GM04504 (cell line): ENCODE measurements at regions not wholly inside any gene's neighbourhood (a gene's known extent, or its start where the extent isn't known, plus 50 kb on each side); places are given as distances from the start of the nearest gene placed in this dataset.

ENCODE experiments used
- DNase-seq: peaks from one replicate; pipeline ENCODE4 v3.0.0-alpha.2; 2012; ENCODE audit warnings: low read depth

DNA sequence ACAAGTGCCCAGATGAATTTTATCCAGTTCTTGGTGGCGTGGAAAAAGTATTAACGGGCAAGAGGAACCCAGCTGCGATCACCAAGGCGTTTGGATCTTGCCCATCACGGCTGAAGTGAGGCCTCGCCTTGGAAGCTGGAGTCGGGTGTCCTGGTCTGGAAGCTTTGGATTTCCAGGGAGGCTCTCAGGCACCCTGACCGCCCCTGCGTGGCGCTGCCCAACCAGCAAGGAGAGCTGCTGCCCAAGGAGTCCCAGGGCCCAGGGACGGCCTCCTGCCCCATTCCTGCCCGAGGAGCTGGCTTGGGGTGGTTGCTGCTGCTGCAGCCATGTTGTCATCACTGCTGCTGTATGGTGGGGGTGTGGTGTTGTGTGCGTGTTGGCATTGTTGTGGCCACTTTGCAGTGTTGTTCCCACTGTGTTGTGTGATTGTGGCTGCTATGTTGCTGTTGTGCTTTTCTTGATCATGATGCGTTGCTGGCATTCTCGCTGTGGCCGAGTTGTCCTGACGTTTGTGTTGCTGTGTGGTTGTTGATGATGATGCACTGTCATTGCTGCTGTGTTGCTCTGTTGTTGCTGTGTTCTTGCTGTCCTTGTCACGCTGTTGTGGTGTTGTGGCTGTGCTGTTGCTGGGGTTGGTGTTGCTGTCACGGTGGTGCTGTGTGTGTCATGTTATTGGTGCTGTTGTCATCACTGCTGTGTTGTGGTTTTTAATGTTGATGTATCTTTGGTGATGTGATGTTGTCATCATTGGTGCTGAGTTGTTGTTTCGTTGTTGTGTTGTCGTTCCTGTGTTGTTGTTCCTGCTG, 318.8 kb downstream of the C16orf95 start:
- no peak for DNase-seq

GRCh38 chr16:87000001-87000400, 317.2 kb downstream of the C16orf95 start:
- no peak for DNase-seq

DNA sequence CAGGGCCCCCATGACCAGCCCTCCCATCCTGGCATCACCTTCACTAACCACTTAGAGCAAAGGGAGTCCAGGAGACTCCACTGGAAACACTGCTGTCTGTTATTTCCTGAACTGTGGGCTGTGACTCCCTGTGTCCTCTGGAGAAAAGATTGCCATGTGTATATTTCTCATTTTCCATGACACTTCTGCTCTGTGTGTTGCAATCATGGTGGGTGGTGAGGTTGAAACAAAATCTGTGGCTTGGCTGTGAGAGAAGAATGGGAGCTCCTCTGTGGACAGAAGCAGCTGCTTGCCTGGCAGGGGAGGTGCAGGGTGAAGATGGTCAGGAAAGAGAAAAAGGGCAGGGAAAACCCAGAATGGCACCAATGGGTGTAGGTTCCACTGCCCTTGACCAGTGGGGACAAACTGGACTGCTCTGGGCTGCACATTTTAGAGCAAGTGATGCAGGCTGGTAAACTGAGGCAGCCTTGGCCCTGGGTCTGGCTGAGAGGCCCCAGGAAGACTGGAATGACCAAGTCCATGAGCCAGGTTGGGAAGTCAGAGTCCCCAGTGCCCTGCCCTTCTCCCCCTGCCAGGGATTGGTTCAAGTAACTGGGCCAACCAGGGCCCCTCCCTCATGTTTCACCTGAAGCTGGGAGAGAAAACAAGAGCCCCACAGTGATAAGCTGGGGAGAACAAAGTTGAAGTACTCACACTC, 314.3 kb downstream of the C16orf95 start:
- no peak for DNase-seq

DNA sequence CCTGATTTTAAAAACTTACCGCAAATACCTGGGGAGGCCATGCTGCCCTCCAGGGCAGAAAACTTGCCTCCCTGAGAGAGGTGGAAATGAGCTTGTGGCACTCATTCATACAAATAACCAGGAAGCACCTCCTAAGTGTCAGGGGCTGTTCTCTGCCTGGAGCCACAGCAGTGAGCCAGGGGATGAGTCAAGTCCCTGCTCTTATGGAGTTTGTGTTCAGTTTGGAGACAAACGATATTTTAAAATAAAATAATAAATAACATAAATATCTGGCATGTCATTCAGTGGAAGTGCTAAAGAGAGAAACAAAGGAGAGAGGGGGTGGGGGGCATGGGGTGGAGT, 313.8 kb downstream of the C16orf95 start:
- DNase-seq: no peak

DNA sequence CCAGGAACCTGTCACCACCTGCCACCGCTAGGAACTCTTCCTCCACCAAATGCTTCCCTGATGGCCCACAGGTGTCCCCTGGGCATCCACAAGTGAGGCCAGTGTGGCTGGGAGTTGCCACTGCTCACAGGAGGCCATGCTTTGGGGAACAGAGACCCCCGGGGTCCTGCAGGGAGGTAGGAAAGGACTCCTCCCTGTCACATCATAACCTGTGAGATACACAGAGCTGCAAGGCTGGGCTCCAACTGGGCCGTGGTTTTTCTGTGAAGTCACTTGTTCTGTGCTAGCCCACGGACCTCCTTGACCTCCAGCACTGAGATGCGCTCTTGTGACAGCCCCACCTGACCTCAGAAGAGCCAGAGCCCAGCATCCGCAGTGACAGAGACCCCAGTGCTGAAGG, 311.2 kb downstream of the C16orf95 start:
- DNase-seq: no peak

GRCh38 chr16:87006789-87007745, 310.1 kb downstream of the C16orf95 start:
- no peak for DNase-seq

- DNase-seq: no peak
These were observed 309.3 kb downstream of the C16orf95 start for GRCh38 chr16:87007907-87008306.

DNA sequence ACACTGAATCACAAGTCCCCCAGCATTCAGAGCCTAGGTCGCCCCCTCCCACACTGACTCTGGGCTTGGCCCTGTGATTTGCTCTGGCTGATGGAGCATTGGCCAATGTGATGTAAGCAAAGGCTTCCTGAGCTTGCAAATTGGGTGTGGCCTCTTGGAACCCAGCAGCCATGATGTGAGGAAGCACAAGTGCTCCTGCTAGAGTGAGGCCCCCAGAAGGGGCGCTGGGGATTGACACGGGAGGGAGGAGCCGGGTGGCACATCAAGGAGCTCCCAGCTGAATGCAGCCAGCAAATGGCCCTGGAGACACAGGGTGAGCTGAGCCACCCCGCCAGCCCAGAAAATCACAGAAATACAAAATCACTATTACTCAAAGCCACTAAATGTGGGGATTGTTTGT, 308.5 kb downstream of the C16orf95 start:
- no peak for DNase-seq

GRCh38 chr16:87012954-87013938, 303.9 kb downstream of the C16orf95 start:
- no peak for DNase-seq

DNA sequence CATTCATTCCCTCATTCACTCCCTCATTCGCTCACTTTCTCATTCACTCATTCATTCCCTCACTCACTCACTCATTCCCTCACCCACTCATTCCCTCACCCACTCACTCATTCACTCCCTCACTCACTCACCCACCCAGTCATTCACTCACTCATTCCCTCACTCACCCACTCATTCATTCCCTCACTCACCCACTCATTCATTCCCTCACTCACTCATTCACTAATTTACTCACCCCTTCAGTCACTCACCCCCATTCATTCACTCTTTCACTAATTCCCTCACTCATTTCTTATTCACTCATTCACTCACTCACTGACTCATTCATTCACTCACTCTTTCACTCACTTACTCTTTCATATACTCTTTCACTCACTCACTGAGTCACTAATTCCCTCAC, 303.1 kb downstream of the C16orf95 start:
- DNase-seq: no peak

DNA sequence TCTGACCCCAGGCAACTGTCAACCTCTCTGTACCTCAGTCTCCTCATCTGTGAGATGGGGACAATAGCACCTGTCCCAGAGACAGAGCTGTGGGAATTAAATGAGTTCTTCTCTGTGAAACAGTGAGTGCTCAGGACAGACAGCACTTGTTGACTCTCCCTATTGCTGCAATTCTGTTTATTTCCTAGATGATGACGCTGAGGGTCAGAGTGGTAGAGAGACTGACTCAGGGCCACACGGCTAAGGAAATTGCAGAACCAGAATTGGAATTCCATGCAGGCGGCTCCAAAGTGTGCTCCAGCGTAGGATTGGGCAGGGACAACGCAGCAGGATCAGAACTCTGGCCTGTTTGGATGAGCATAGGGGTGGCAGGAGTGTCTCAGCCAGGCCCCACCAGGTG, 302.2 kb downstream of the C16orf95 start:
- no peak for DNase-seq

DNA sequence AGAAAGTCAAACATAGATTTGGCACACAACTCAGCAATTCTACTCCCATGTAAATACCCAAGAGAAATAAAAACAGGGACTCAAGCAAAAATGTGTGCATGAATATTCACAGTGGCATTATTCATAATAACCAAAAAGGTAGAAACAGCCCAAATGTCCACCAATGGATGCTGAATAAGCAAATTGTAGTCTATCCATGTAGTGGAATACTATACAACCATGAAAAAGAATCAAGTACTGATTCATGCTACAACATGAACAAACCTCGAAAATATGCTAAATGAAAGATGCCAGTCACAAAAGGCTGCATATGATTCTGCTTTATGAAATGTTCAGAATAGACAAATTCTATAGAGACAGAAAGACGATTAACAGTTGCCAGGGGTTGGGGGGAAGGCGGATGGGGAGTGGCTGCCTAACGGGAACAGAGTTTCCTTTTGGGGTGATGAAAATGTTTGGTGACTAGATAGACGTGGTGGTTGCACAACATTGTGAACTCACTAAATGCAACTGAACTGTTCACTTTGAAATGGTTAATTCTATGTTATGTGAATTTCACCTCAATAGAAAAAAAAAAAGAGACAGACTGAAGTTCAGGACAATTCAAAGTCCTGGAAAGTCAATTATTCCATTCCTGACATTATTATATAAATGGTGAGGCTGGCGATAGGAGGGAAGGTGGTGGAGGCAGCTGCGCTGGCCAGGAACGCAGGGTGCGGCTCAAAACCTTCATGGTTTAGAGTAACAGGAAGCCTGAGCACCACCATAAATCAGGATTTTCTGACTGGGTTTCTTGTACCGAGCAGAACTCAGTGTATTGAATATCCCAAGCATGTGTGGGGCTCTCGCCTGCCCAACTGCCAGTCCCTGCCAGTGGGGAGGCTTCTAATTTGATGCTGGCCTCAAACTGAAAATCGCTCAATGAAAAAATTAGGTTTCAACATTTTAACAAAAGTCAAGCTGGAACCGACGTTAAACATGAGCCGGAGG, 300.9 kb downstream of the C16orf95 start:
- DNase-seq: no peak

GRCh38 chr16:87017371-87018012, 299.7 kb downstream of the C16orf95 start:
- DNase-seq: peak; percentile 32

- DNase-seq: no peak
These were observed 291.5 kb downstream of the C16orf95 start for GRCh38 chr16:87025676-87026075.

- DNase-seq: no peak
These were observed 290.1 kb downstream of the C16orf95 start for GRCh38 chr16:87027056-87027616.

- DNase-seq: no peak
These were observed 288.5 kb downstream of the C16orf95 start for GRCh38 chr16:87028481-87029320.

- no peak for DNase-seq
These were observed 284.6 kb downstream of the C16orf95 start for GRCh38 chr16:87032554-87032953.

- DNase-seq: no peak
These were observed 284.1 kb downstream of the C16orf95 start for GRCh38 chr16:87033021-87033471.
